Pancreas (tissue), 10 donors: ENCODE measurements at regions not wholly inside any gene's neighbourhood (a gene's known extent, or its start where the extent isn't known, plus 50 kb on each side); places are given as distances from the start of the nearest gene placed in this dataset.
"Not testable (repeated sequence)": the region's sequence is repeated elsewhere in the genome, so short reads cannot be mapped to it uniquely, and the experiment has no call there.

Experiments
- ATAC-seq, 4 donors: fragments of 200-7000 bp; cut with Tn5 transposase; one replicate each; pipeline versions ENCODE4 v1.8.0 to v1.9.1; 2020; ENCODE audit warnings: mild to moderate bottlenecking in 4 of 4, moderate library complexity in 4 of 4
- DNase-seq, 6 donors: peaks; one replicate each; pipeline ENCODE4 v3.0.0-alpha.2; 2020
- FAIRE-seq: peaks from 2 replicates; lab custom pipeline; 2012; peaks lifted over from hg19 to GRCh38; lab: Jason Lieb, UNC
- H3K27ac ChIP-seq, 4 donors: fragments of 200-600 bp; sonication (generic); 1 replicate in 3 of 4; 2 replicates in 1 of 4; pipeline versions ENCODE4 v1.5.0 to v1.8.0; 2020
- H3K27me3 ChIP-seq, 4 donors: fragments of 200-600 bp; one replicate each; pipeline ENCODE4 v1.8.0; 2021
- H3K36me3 ChIP-seq, 3 donors: fragments of 200-600 bp; sonication (generic) in 1 of 3; one replicate each; pipeline versions ENCODE4 v1.5.0 to v1.8.0; 2020 to 2021
- H3K4me1 ChIP-seq, 3 donors: fragments of 200-600 bp; one replicate each; pipeline ENCODE4 v1.8.0; 2021
- H3K4me3 ChIP-seq, 4 donors: fragments of 200-600 bp; sonication (generic) in 2 of 4; one replicate each; pipeline versions ENCODE4 v1.5.0 to v1.8.0; 2020 to 2021
- H3K9me3 ChIP-seq, 4 donors: fragments of 200-600 bp; one replicate each; pipeline ENCODE4 v1.8.0; 2021
- WGBS, 2 donors: extraction: QIAGEN DNeasy Blood & Tissue Kit; methylation state at CpG; one replicate each; pipeline ENCODE4 v1.1.7; 2013; 5-methylcytosine and 5-hydroxymethylcytosine counted together
- intact Hi-C, 3 donors: fragments of 100-400 bp; cut with DNase I; formaldehyde crosslinking; loops; one replicate each; pipeline versions ENCODE4 v1.11.1 to v1.14.2; 2022
- TF ChIP-seq, protein P1 (sequence below), 4 donors: fragments of 200-600 bp; sonication (generic) in 3 of 4; IDR thresholded peaks; one replicate each; pipeline versions ENCODE4 v1.5.0 to v1.8.0; 2021; ENCODE audit warnings: antibody characterized with exemption in 4 of 4
- donor health status: healthy with polysubstance abuse.
- donor health status: DM: no; HTN: no; CAD: no; lungs with moderate emphysema.
- donor health status: DM: no; HTN: no; CAD: no.
- donor health status: control.
- donor health status: control.
- donor health status: Bipolar disorder and iron deficiency.
- donor health status: DM: yes; HTN: yes; CAD: no.
- donor health status: DM: no; HTN: no; CAD: no.
- donor health status: DM: no; HTN: no; CAD: no.
- donor health status: DM: yes; HTN: yes; CAD: no.

DNA sequence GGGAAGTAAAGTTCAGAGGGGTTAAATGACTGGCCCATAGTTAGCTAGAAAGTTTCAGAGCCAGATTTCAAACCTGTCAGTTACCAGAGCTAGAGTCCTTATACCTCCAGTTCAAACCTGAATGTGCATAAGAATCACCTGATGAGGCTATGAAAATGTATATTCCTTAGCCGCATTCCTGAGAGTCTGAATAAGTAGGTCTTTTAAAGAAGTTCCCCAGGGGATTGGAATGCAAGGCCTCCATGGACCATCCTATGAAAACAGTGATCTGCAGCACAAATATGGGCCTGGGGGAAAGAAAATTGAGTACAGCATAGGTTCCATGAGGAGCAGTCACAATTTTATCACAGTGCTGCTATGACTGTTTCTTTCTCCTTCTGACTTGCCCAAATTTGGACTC, 263.9 kb upstream of the CXorf66 start:
- Histone ChIP-seq H3K4me1 (no peaks in the 10 kb centered on the region), H3K27me3 (no peaks in the 10 kb centered on the region), H3K36me3 (no peaks in the 10 kb centered on the region), H3K27ac (no peak overlapping the region), H3K9me3 (no peaks in the 10 kb centered on the region), H3K4me3 (no peak overlapping the region)
- TF ChIP-seq, protein P1, sequence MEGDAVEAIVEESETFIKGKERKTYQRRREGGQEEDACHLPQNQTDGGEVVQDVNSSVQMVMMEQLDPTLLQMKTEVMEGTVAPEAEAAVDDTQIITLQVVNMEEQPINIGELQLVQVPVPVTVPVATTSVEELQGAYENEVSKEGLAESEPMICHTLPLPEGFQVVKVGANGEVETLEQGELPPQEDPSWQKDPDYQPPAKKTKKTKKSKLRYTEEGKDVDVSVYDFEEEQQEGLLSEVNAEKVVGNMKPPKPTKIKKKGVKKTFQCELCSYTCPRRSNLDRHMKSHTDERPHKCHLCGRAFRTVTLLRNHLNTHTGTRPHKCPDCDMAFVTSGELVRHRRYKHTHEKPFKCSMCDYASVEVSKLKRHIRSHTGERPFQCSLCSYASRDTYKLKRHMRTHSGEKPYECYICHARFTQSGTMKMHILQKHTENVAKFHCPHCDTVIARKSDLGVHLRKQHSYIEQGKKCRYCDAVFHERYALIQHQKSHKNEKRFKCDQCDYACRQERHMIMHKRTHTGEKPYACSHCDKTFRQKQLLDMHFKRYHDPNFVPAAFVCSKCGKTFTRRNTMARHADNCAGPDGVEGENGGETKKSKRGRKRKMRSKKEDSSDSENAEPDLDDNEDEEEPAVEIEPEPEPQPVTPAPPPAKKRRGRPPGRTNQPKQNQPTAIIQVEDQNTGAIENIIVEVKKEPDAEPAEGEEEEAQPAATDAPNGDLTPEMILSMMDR (IDR thresholded peaks at IDR 0.05), result no peak
- FAIRE-seq (no peak), DNase-seq (no peak), ATAC-seq (no peak)
- intact Hi-C loops, result no loop called here
- 41 to 44% methylated on average over 1 of the region's 1 CpG for WGBS, 2 donors

DNA sequence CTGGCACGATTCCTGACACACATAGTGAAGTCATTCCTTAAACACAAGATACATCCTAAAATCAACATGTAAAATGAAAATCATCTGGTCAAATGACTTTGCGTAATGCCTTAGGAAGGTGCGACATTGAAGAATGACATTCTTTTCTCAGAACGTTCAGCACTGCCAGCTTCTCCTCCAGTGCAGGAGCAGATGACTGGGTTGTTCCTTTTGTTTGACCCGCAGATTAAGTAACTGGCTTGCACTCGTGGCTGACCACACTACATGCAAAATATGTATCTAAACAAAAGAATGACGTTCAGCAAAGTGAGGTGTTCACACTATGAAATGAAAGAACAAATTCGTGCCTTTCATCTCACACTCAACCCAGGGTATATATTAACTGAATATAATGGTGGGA, 260.7 kb upstream of the CXorf66 start:
- H3K27me3 ChIP-seq, result not testable (repeated sequence)

DNA sequence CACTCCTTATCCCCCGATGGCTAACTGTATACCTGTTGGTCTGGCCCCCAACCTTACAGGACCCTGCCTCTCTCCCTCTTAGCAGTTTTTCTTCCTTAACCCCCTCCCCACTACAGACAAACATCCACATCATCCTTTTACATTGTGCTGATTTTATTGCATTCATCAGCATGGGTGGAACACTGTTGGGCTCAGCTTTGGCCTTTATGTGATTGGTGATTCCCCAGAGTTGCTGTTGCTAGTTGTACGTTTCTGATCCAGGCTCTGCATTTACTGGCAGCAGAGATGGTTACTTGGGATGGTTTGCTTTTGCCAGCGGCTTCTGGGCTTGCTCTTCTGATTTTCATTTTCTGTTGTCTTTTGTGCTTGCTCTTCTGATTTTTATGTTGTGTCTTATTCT, 250.6 kb upstream of the CXorf66 start:
- H3K9me3 ChIP-seq, H3K4me1 ChIP-seq, H3K4me3 ChIP-seq, H3K27ac ChIP-seq, H3K36me3 ChIP-seq, intact Hi-C loops, DNase-seq, ATAC-seq, FAIRE-seq, H3K27me3 ChIP-seq: not testable (repeated sequence)
- 56 to 68% methylated on average over 1 to 2 of the region's 3 CpGs for WGBS, 2 donors

More for the DNA sequence above, 260.7 kb upstream of the CXorf66 start:
- H3K4me3 ChIP-seq, ATAC-seq, H3K9me3 ChIP-seq, intact Hi-C loops, DNase-seq, H3K4me1 ChIP-seq, H3K36me3 ChIP-seq, FAIRE-seq, H3K27ac ChIP-seq: not testable (repeated sequence)
- 31 to 33% methylated on average over 8 of the region's 8 CpGs for WGBS, 2 donors

DNA sequence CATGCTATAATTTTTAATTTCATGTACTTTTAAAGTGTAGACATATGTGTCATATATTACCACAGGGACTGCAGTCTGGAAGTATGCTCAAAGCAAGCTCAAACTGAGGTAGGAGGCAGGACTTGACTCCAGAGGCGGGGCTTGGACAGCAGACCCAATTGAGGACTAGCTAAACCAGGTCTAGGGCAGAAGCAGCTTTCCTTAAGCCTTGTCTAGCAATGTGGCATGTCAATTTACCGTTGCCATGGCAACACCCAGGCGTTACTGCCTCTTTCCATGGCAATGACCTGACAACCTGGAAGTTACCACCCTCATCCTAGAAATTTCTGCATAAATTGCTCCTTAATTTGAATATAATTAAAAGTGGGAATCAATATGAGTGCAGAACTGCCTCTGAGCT, 249.2 kb upstream of the CXorf66 start:
- intact Hi-C loops, H3K4me1 ChIP-seq, ATAC-seq, H3K4me3 ChIP-seq, DNase-seq, H3K27ac ChIP-seq, H3K36me3 ChIP-seq, FAIRE-seq, H3K27me3 ChIP-seq, H3K9me3 ChIP-seq: not testable (repeated sequence)
- 19 to 22% methylated on average over 2 of the region's 3 CpGs for WGBS, 2 donors

DNA sequence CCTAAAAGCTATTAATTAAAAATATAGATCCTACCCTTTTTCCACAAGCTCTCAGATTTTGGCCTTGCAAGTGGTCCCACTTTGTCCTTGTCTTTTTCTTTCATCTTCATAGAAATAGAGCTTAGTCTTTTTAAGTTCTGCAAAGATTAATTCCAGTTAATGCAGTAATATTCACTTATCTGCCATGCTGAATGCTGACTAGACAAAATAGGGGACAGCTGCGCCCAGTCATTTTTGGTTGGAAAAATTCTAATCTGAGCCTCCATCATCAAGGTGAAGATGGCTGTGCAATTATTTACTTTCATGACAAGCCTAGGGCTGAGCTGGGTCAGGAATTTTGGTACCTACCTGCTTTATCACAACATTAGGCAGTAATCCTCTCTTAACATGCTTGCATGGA, 241.3 kb upstream of the CXorf66 start:
- Histone ChIP-seq H3K27ac (no peak overlapping the region), H3K27me3 (peaks cover 0 to 21% (median 0%) of the 10 kb centered on the region in 4 donors), H3K4me1 (no peaks in the 10 kb centered on the region), H3K36me3 (no peaks in the 10 kb centered on the region), H3K4me3 (no peak overlapping the region), H3K9me3 (no peaks in the 10 kb centered on the region)
- 95% methylated on average over 1 of the region's 1 CpG for WGBS, 2 donors
- FAIRE-seq (no peak), DNase-seq (no peak), ATAC-seq (no peak)
- TF ChIP-seq, protein P1 (IDR thresholded peaks at IDR 0.05), result no peak
- intact Hi-C loops, result no loop called here

DNA sequence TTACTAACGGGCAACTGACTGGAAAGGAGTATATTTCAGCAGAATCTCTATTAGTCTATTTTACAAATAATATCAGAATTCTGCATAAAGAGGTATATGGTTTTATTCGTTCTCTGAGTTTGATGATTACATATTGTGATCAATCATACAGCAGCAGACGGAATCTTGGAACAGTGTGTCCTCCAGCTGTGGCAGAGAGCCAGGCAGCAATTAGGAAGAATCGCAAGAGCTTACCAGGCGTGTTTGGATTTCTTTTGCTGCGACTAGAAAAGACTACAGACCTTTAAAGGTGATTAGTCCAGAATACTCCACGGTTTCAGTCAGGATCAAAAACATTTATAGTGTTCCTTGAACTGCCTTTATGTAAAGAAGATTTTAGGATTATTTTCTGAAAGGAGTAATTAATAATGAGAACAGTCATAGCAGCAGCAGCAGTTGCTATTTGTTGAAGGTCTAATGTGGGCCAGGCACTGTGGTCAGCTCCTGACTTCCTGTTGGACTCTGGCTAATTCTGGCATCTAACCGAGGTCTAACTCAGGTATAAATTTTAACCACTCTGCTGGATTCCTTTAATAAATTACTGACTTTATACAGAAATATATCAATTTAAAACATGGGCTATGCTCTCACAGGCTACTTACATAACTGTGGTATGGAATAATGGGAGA, 225.3 kb upstream of the CXorf66 start:
- no peak for FAIRE-seq
- WGBS, 2 donors, result 10 to 15% methylated on average over 8 of the region's 8 CpGs

More for the DNA sequence above, 225.3 kb upstream of the CXorf66 start:
- ATAC-seq, result peak in 2 of 4 donors; percentile 59 to 63
- Histone ChIP-seq H3K27me3 (peaks cover 0 to 34% (median 1%) of the 10 kb centered on the region in 4 donors), H3K4me1 (peaks cover 0 to 6% (median 0%) of the 10 kb centered on the region in 3 donors), H3K27ac (no peak overlapping the region), H3K4me3 (no peak overlapping the region), H3K36me3 (no peaks in the 10 kb centered on the region), H3K9me3 (peaks cover 0 to 4% (median 0%) of the 10 kb centered on the region in 4 donors)
- TF ChIP-seq, protein P1 (IDR thresholded peaks at IDR 0.05), result no peak
- intact Hi-C loops, result no loop called here
- DNase-seq, result peak in 3 of 6 donors; percentile 1 to 33 (median 9)
